GM04504 (cell line): ENCODE measurements at regions not wholly inside any gene's neighbourhood (a gene's known extent, or its start where the extent isn't known, plus 50 kb on each side); places are given as distances from the start of the nearest gene placed in this dataset.

ENCODE experiments used
- DNase-seq: peaks from one replicate; pipeline ENCODE4 v3.0.0-alpha.2; 2012; ENCODE audit warnings: low read depth

GRCh38 chr9:99590840-99591239, 230.8 kb upstream of the NR4A3 start:
- no peak for DNase-seq

- DNase-seq: no peak
Observed at GRCh38 chr9:99591770-99592169, 229.9 kb upstream of the NR4A3 start.

GRCh38 chr9:99592834-99593574, 228.7 kb upstream of the NR4A3 start:
- no peak for DNase-seq

GRCh38 chr9:99593610-99594009, 228.1 kb upstream of the NR4A3 start:
- DNase-seq: no peak

GRCh38 chr9:99594056-99594780, 227.5 kb upstream of the NR4A3 start:
- DNase-seq: no peak

DNA sequence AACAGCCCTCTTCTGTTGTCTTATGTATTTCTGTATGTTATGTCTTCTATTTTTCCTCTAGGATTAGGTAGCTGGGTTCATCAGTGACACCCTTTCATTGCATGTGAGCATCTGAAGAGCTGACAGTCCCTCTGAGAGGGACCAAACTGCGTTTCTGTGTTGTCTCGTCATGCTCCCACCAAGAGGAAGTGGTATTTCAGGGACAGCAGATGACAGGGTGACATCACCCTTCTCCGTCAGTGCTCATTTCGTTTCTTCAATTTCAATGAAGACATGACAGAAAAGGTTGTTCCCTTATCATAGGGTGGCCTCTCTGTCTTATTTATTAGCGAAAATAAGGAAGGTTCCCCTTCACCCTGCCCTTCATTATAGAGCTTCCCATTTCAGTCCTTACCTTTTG, 225.9 kb upstream of the NR4A3 start:
- DNase-seq: no peak

GRCh38 chr9:99601571-99602111, 220.0 kb upstream of the NR4A3 start:
- DNase-seq: no peak

DNA sequence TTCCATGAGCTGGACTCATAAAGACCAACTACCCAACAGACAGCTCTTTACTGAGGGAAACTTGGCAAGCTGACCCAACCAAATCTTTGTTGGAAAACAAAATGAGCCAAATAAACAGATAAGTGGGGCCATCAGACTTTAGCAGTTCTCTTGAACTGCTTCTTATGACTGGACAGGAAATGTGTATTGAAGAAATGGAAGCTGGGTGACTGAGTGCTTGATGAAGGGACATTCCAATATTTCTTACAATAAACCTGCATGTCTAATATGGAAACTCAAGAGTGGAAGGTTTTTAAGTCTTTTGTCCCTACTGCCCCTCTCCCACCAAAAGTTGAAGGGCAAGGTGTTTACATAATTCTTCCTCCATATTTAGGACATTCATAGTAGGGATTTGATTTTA, 218.8 kb upstream of the NR4A3 start:
- no peak for DNase-seq

DNA sequence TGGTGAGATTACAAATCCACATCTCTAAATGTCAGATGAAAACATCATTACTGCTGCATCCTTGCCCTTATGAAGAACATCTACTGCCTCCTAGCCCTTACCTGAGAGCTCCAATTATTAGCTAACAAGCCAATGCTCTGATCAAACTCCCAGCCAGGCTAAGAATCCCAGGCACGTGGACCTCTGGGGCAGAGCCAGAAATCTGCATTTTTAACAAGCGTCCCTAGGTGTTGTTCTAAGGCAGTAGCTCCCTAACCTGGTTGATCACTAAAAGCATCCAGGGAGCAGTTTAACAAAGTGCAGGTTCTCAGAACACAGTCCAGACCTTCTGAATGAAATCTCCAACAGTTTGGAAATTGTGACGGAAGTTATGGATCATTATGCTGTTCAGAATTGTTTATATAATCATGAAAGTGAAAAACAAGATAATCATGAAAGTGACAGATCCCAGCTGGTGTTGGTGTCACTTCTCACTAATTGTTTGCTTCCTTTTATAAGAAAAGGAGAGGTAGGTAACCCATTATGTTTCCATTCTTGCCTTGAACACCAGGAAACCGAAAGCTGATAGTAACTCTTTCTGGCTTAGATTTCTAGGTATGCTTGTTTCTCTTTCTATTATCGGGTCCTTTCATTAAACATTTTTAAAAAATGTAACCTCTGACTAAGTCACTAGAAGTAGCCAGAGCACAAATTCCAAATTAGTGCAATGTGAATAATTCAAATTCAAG, 216.5 kb upstream of the NR4A3 start:
- DNase-seq: no peak

- DNase-seq: no peak
Observed at GRCh38 chr9:99606296-99606695, 215.4 kb upstream of the NR4A3 start.

GRCh38 chr9:99606957-99607356, 214.7 kb upstream of the NR4A3 start:
- DNase-seq: no peak

DNA sequence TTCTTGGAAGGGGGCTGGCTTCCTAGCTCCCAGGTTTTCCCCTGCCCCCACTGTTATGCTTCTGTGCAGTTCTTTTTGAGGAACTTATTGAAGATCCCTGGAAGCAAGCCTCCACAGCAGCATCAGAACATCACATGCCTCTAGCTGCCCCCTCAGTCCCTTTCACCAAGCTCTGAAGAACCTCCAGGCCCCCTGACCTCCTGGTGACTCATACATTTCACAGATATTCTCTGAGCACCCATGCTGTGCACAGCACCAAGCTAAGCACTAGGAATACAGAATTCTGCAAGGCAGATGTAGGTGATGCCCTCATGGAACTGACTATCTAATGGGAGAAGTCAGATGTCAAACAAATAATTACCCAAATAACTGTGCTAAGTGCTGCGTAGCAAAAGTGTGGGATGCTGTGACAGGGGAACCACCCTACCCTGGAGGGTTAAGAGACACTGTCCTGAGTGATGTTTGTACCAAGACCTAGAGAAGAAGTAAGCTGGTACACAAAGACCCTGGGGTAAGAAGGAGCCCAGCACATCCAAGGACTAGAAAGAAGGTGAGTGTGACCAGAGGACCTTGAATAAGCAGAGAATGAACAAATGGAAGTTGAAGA, 213.7 kb upstream of the NR4A3 start:
- no peak for DNase-seq

DNA sequence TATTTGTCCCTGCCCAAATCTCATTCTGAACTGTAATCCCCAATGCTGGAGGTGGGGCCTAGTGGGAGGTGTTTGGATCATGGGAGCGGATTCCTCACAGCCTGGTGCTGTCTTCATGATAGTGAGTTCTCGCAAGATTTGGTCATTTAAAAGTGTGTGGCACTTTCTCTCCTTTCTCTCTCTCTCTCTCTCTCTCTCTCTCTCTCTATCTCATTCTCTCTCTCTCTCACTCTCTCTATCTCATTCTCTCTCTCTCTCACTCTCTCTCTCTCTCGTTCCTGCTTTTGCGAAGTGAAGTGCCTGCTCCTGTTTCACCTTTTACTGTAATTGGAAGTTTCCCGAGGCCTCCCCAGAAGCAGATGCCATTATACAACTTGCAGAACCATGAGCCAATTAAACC, 207.3 kb upstream of the NR4A3 start:
- no peak for DNase-seq

DNA sequence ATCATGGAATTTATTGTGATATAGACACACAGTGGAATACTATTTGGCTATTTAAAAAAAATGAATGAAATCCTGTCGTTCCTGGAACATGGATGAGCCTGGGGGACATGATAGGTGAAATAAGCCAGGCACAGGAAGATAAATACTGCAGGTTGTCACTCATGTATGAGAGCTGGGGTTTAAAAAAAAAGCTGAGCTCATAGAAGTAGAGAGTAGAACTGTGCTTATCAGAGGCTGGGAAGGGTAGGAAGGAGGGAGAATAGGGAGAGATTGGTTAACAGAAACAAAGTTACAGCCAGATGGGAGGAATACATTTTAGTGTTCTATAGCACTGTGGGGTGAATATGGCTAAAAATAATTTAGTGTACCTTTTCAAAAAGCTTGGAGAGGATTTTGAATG, 200.6 kb upstream of the NR4A3 start:
- no peak for DNase-seq

DNA sequence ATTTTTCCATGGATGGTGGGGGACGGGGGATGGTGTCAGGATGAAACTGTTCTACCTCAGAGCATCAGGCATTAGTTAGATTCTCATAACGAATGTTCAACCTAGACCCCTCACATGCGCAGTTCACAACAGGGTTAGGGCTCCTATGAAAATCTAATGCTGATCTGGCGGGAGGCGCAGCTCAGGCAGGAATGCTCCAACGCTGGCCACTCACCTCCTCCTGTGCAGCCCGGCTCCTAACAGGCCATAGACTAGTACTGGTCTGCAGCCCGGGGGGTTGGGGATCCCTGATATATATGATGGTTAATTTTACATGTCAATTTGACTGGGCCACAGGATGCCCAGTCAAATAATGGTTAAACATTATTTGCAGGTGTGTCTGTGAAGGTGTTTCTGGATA, 199.0 kb upstream of the NR4A3 start:
- no peak for DNase-seq

DNA sequence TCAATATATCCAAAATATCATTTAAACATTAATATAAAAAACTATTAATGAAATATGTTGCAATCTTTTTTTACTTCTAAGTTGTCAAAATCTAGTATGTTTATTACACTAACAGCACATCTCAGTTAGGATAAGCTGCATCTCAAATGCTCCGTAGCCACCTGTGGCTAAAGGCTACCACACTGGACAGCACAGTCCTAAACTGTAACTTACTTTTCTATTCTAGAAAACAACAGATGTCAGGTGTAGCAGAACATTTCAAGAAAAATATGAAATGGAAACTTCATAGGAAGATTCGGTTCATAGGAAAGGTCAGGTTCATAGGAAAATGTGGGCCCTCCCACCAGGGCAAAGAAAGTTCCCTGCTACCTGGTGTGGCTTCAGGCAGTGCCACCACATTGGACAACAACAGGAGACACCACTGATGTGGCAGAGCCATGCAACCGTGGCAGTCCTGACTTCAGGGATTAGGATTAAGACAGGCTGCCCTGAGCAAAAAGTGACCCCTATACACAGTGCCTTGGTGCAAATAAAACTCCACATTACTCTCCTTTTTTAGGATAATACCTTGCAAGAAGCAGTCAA, 197.8 kb upstream of the NR4A3 start:
- no peak for DNase-seq

DNA sequence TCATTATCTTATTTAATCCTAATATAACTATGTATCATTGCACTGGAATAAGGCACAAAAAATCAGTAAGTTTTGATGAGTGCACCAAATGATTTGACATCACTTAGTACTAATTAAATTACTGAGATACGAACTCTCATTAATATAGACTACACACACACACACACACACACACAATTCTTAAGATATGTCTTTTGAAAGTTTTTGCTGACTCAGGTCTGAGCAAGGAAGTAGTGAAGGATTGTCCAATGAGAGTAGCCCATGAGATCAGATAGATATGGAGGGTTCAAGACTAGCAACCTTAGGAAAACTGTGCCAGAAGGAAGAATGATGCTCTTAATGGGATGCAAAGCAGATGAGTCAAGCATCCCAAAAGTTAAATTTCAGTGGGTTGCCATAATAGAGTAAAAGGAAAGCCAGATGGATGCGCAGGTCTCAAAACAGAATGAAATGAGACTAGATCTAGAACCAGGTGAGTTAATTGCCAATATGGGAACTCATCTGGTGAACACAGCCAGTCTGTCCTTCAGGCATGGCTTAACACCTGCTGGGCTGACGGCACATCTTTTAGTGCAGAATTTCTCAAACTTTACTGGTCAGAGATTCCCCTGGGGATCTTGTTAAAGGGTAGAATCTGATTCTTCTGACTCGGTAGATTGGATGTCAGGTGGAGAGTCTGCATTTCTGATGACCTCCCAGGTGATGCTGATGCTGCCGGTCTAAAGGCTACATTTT, 197.0 kb upstream of the NR4A3 start:
- DNase-seq: no peak

DNA sequence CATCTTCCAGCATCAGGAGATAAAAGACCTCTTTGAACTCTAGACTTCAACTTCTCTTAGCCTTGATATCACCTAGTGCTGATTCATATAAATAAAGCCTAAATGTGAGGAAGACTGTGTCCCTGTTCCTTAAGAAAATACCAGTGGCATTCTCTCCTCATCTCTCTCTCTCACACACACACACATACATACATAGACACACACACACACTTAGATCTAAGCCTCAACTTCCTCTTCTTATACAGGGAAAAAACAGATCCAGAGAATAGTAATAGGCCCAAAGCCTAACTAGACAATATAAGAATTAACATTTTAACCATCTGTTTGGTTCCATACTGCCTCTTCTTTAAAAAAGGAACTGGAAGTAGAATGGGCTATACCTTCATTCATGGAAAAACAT, 195.3 kb upstream of the NR4A3 start:
- DNase-seq: no peak

DNA sequence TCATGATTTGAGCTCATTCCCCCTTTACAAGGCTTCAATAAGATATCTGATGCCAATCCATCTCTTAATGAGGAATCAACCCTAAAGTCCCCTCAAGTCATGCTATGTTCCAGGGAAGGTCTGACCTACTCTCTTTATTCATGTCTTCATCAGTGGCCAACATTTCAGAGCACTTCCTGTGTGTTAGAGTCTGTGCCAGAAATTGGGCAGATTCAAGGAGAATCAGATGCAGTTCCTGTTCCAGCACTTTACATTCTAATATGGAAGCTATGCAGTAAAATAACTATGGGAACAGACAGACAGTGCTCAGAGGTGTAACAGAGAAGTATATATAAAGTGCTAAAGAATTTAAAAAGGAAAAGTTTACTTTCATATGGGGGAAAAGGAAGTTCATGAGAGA, 193.4 kb upstream of the NR4A3 start:
- no peak for DNase-seq

DNA sequence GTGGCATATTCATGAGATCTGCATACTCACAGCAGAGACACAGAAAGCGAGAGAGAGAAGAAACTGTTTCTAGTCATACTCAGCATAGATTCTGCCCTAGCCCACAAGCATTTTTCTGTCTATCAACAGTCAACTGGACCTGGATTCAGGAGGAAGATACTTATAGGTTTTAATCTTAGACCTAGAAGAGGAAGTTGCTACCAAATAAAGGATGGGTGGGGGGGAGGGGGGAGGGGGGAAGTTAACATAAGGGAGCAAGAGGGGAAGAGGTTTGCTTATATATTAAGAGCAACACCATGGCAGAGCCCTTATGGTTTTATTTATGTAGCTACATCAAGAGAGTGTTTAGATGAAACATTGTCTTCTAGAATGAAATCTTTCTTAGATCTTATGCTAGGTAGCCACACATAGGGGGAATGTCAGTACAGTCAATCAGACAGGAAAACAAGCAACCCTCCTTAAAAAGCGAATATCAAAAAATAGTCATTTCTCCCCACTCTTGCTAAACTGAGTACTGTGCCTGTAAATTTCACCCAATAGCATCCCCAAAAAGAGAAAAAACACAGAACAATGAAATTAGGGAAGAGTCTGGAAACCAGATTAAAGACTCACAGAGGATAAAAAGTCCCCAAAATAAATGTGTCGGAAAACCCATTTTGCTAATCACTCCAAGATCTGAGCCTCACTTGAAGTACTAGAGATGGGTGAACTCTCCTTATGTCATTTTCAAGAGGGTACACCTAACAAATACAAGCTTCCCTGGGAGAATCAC, 192.7 kb upstream of the NR4A3 start:
- no peak for DNase-seq
